Hepatocyte (in vitro differentiated cells): ENCODE measurements at regions not wholly inside any gene's neighbourhood (a gene's known extent, or its start where the extent isn't known, plus 50 kb on each side); places are given as distances from the start of the nearest gene placed in this dataset.
"Not testable (repeated sequence)": the region's sequence is repeated elsewhere in the genome, so short reads cannot be mapped to it uniquely, and the experiment has no call there.

ENCODE experiments used
- DNase-seq: peaks from one replicate; pipeline ENCODE4 v3.0.0-alpha.2; 2016; ENCODE audit warnings: low spot score
- H2AFZ ChIP-seq: fragments of 200-600 bp; sonication (generic); 2 replicates; pipeline ENCODE4 v1.6.0; 2016; ENCODE audit warnings: antibody characterized with exemption, mild to moderate bottlenecking
- H3K27ac ChIP-seq: fragments of 200-600 bp; sonication (generic); 2 replicates; pipeline ENCODE4 v1.5.1; 2016; ENCODE audit warnings: mild to moderate bottlenecking
- H3K27me3 ChIP-seq: fragments of 200-600 bp; sonication (generic); 2 replicates; pipeline ENCODE4 v1.6.1; 2016
- H3K36me3 ChIP-seq: fragments of 200-600 bp; sonication (generic); replicated peaks from 2 replicates; pipeline ENCODE4 v1.5.1; 2016; ENCODE audit warnings: low read depth; ENCODE audit not compliant: insufficient read depth
- H3K4me1 ChIP-seq: fragments of 200-600 bp; sonication (generic); 2 replicates; pipeline ENCODE4 v1.5.1; 2016; ENCODE audit warnings: mild to moderate bottlenecking, moderate library complexity; ENCODE audit not compliant: insufficient read depth
- H3K4me2 ChIP-seq: fragments of 200-600 bp; sonication (generic); 2 replicates; pipeline ENCODE4 v1.6.0; 2016
- H3K4me3 ChIP-seq: fragments of 200-600 bp; sonication (generic); 2 replicates; pipeline ENCODE4 v1.5.1; 2016; ENCODE audit warnings: mild to moderate bottlenecking
- H3K79me2 ChIP-seq: fragments of 200-600 bp; sonication (generic); 2 replicates; pipeline ENCODE4 v1.6.0; 2017; ENCODE audit warnings: mild to moderate bottlenecking
- H3K9me2 ChIP-seq: fragments of 200-600 bp; sonication (generic); replicated peaks from 2 replicates; pipeline ENCODE4 v1.6.0; 2017; ENCODE audit warnings: mild to moderate bottlenecking; ENCODE audit not compliant: insufficient read depth
- H3K9me3 ChIP-seq: fragments of 200-600 bp; sonication (generic); 2 replicates; pipeline ENCODE4 v1.5.1; 2016; ENCODE audit warnings: low read depth, mild to moderate bottlenecking
- H4K20me1 ChIP-seq: fragments of 200-600 bp; sonication (generic); 2 replicates; pipeline ENCODE4 v1.6.0; 2016; ENCODE audit warnings: mild to moderate bottlenecking; ENCODE audit not compliant: insufficient read depth, poor library complexity, severe bottlenecking
- EZH2 ChIP-seq: fragments of 200-600 bp; sonication (generic); IDR thresholded peaks from 2 replicates; pipeline ENCODE4 v1.6.1; 2016; ENCODE audit warnings: antibody characterized with exemption, mild to moderate bottlenecking, borderline replicate concordance
- EZH2phosphoT487 ChIP-seq: fragments of 200-600 bp; sonication (generic); IDR thresholded peaks from one replicate; pipeline ENCODE4 v1.6.1; 2018; ENCODE audit warnings: antibody characterized with exemption, mild to moderate bottlenecking, low read depth, moderate library complexity; ENCODE audit not compliant: unreplicated experiment, severe bottlenecking
- WGBS: methylation state at CpG from one replicate; pipeline ENCODE4 v1.1.6; 2016; ENCODE audit warnings: low lambda C conversion rate; ENCODE audit errors: missing lambda C conversion rate; 5-methylcytosine and 5-hydroxymethylcytosine counted together
- TF ChIP-seq, protein P1 (sequence below): fragments of 200-600 bp; sonication (generic); IDR thresholded peaks from 2 replicates; pipeline ENCODE4 v1.5.1; 2016; ENCODE audit warnings: antibody characterized with exemption, mild to moderate bottlenecking; ENCODE audit not compliant: poor library complexity

DNA sequence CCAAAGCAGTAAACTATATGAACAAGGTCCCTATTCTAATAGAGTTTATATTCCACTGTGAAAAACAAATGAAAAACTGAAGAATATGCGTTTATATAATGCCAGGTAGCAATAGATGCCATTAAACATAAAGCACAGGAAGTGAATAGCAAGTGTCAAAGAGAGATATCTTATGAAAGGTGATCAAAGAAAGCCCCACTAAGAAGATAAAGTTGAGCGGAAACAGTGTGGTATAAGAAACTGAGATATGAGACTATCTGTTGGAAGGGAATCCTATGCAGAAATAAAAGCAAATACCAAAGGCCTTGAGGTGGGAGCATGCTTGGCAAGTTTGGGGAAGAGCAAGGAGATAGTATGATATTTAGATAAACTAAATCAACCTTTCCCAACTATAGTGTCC lies 123.1 kb upstream of the FAR2 start:
- Histone ChIP-seq H3K4me1 (no peaks in the 10 kb centered on the region), H3K9me3 (no peaks in the 10 kb centered on the region), H3K9me2 (no peaks in the 10 kb centered on the region), H2AFZ (no peak overlapping the region), H3K4me2 (no peak overlapping the region), H3K27ac (no peak overlapping the region), H3K27me3 (no peaks in the 10 kb centered on the region), H3K4me3 (no peak overlapping the region), H3K36me3 (no peaks in the 10 kb centered on the region), H3K79me2 (no peaks in the 10 kb centered on the region), H4K20me1 (no peaks in the 10 kb centered on the region)
- TF ChIP-seq, protein P1, sequence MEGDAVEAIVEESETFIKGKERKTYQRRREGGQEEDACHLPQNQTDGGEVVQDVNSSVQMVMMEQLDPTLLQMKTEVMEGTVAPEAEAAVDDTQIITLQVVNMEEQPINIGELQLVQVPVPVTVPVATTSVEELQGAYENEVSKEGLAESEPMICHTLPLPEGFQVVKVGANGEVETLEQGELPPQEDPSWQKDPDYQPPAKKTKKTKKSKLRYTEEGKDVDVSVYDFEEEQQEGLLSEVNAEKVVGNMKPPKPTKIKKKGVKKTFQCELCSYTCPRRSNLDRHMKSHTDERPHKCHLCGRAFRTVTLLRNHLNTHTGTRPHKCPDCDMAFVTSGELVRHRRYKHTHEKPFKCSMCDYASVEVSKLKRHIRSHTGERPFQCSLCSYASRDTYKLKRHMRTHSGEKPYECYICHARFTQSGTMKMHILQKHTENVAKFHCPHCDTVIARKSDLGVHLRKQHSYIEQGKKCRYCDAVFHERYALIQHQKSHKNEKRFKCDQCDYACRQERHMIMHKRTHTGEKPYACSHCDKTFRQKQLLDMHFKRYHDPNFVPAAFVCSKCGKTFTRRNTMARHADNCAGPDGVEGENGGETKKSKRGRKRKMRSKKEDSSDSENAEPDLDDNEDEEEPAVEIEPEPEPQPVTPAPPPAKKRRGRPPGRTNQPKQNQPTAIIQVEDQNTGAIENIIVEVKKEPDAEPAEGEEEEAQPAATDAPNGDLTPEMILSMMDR = no peak
- no peak for TF ChIP-seq EZH2phosphoT487
- DNase-seq = no peak
- 91% methylated on average over 2 of the region's 2 CpGs for whole genome bisulfite sequencing

DNA sequence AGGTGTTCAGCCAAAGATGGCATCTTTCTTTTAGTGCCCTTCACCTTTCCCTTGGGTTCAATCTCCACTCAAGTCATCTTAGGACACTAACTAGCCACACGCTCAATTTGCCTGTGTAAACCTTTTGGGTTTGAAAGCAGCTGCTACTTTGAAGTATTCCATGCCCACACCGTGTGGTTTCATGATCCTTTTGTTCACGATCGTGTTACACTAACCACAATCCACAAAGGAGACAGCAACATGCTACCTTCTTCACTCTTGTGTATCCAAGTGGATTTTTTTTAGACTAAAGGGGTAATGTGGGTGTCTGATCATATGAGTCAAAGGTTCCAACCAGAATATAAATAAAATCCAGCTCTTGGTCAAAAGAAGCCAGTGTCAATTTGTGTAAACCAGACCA lies 122.7 kb upstream of the FAR2 start:
- Histone ChIP-seq H3K79me2 (no peaks in the 10 kb centered on the region), H4K20me1 (no peaks in the 10 kb centered on the region), H3K4me2 (no peak overlapping the region), H3K27ac (no peak overlapping the region), H3K9me2 (no peaks in the 10 kb centered on the region), H2AFZ (no peak overlapping the region), H3K4me3 (no peak overlapping the region), H3K9me3 (no peaks in the 10 kb centered on the region), H3K36me3 (no peaks in the 10 kb centered on the region), H3K27me3 (no peaks in the 10 kb centered on the region), H3K4me1 (no peaks in the 10 kb centered on the region)
- TF ChIP-seq, protein P1 = no peak
- no peak for TF ChIP-seq EZH2
- TF ChIP-seq EZH2phosphoT487 = no peak
- WGBS = 59% methylated on average over 4 of the region's 4 CpGs
- no peak for DNase-seq

DNA sequence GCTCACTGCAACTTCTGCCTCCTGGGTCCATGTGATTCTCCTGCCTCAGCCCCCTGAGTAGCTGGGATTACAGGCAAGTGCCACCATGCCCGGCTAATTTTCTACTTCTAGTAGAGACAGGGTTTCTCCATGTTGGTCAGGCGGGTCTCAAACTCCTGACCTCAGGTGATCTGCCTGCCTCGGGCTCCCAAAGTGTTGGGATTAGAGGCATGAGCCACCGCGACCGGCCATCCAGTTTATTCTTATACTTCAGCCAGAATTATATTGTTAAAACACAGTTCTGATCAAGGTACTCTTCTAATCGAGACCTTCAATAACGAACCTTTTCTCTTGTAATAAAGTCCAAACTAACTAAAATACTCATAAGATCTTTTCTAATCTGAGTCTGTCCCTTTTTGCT lies 119.6 kb upstream of the FAR2 start:
- H3K4me3 ChIP-seq, H3K36me3 ChIP-seq, H3K9me2 ChIP-seq, H3K79me2 ChIP-seq, H3K9me3 ChIP-seq, DNase-seq, H3K4me2 ChIP-seq, H2AFZ ChIP-seq, H3K27ac ChIP-seq, H3K4me1 ChIP-seq, H3K27me3 ChIP-seq, H4K20me1 ChIP-seq: not testable (repeated sequence)
- WGBS = 96% methylated on average over 8 of the region's 8 CpGs

DNA sequence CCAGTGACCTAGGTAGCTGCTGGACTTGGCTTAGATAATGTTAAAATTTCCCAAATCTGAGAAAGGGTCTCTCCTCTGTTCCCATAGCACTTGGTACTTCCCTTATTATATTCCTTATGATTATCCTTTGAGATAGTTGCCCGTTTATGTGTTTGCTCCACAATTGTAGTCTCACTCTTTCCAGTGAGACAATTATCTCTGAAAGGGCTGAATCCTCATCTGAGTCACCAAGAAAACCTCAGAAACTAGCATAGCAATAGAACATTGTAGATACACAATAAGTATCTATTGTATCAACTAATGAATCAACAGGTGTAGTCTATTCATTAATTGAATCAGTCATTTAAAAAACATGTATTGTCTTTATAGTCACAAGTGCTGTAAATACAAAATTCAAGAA lies 119.1 kb upstream of the FAR2 start:
- H3K4me3 ChIP-seq = no peak overlapping the region
- no peak overlapping the region for H2AFZ ChIP-seq
- H3K9me2 ChIP-seq = no peaks in the 10 kb centered on the region
- DNase-seq = no peak
- no peaks in the 10 kb centered on the region for H3K36me3 ChIP-seq
- H3K4me1 ChIP-seq = no peaks in the 10 kb centered on the region
- TF ChIP-seq, protein P1 = no peak
- TF ChIP-seq EZH2 = no peak
- no peak for TF ChIP-seq EZH2phosphoT487
- H3K27ac ChIP-seq = no peak overlapping the region
- WGBS = 87% methylated on average over 1 of the region's 1 CpG
- H3K9me3 ChIP-seq = no peaks in the 10 kb centered on the region
- no peaks in the 10 kb centered on the region for H4K20me1 ChIP-seq
- H3K79me2 ChIP-seq = no peaks in the 10 kb centered on the region
- H3K27me3 ChIP-seq = no peaks in the 10 kb centered on the region
- H3K4me2 ChIP-seq = no peak overlapping the region
